ENCODE measurements at regions not wholly inside any gene's neighbourhood (a gene's known extent, or its start where the extent isn't known, plus 50 kb on each side); places are given as distances from the start of the nearest gene placed in this dataset.

- no peak for TF ChIP-seq CTCF (IDR thresholded peaks at IDR 0.05)
- no peak for TF ChIP-seq EZH2phosphoT487 (IDR thresholded peaks at IDR 0.05)
These were observed 92.3 kb upstream of the LMNTD1 start for GRCh38 chr12:25645427-25645826.

Data from neural progenitor cell (in vitro differentiated cells).